HL-60 (cell line): ENCODE measurements at regions not wholly inside any gene's neighbourhood (a gene's known extent, or its start where the extent isn't known, plus 50 kb on each side); places are given as distances from the start of the nearest gene placed in this dataset.

Source experiments
- TF ChIP-seq, protein P1 (sequence below): IDR thresholded peaks from one replicate; pipeline ENCODE4 v1.5.1; 2011; ENCODE audit warnings: low read length, control low read depth, inconsistent platforms; ENCODE audit not compliant: insufficient read depth
- TF ChIP-seq, protein P2 (sequence below): IDR thresholded peaks from 2 replicates; pipeline ENCODE4 v1.6.1; 2012; ENCODE audit warnings: low read depth; ENCODE audit not compliant: insufficient replicate concordance

DNA sequence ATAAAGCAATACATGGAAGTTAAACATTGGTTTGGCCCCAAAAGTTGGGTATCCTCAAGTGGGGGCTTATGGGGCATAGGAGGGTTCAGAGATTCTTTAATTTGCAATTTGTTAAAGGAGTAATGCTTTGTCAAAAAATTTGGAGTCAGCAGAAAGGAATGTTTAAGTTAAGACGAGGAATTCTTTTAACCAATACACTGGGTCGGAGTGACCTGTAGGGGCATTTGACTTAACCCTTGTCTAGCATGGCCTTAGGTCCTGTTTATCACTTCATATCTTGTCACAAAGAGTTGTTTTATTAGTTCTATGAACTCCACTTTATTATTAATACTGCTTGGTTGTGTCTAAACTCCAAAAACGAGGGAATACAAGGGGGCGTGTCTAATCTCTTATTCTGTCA lies 656.1 kb upstream of the RORB start:
- TF ChIP-seq, protein P1, sequence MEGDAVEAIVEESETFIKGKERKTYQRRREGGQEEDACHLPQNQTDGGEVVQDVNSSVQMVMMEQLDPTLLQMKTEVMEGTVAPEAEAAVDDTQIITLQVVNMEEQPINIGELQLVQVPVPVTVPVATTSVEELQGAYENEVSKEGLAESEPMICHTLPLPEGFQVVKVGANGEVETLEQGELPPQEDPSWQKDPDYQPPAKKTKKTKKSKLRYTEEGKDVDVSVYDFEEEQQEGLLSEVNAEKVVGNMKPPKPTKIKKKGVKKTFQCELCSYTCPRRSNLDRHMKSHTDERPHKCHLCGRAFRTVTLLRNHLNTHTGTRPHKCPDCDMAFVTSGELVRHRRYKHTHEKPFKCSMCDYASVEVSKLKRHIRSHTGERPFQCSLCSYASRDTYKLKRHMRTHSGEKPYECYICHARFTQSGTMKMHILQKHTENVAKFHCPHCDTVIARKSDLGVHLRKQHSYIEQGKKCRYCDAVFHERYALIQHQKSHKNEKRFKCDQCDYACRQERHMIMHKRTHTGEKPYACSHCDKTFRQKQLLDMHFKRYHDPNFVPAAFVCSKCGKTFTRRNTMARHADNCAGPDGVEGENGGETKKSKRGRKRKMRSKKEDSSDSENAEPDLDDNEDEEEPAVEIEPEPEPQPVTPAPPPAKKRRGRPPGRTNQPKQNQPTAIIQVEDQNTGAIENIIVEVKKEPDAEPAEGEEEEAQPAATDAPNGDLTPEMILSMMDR, result no peak
- TF ChIP-seq, protein P2, sequence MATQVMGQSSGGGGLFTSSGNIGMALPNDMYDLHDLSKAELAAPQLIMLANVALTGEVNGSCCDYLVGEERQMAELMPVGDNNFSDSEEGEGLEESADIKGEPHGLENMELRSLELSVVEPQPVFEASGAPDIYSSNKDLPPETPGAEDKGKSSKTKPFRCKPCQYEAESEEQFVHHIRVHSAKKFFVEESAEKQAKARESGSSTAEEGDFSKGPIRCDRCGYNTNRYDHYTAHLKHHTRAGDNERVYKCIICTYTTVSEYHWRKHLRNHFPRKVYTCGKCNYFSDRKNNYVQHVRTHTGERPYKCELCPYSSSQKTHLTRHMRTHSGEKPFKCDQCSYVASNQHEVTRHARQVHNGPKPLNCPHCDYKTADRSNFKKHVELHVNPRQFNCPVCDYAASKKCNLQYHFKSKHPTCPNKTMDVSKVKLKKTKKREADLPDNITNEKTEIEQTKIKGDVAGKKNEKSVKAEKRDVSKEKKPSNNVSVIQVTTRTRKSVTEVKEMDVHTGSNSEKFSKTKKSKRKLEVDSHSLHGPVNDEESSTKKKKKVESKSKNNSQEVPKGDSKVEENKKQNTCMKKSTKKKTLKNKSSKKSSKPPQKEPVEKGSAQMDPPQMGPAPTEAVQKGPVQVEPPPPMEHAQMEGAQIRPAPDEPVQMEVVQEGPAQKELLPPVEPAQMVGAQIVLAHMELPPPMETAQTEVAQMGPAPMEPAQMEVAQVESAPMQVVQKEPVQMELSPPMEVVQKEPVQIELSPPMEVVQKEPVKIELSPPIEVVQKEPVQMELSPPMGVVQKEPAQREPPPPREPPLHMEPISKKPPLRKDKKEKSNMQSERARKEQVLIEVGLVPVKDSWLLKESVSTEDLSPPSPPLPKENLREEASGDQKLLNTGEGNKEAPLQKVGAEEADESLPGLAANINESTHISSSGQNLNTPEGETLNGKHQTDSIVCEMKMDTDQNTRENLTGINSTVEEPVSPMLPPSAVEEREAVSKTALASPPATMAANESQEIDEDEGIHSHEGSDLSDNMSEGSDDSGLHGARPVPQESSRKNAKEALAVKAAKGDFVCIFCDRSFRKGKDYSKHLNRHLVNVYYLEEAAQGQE, result no peak
